K562 (cell line): ENCODE measurements at regions not wholly inside any gene's neighbourhood (a gene's known extent, or its start where the extent isn't known, plus 50 kb on each side); places are given as distances from the start of the nearest gene placed in this dataset.

ENCODE experiments used
- MGA ChIP-seq: fragments of 450-650 bp; IDR thresholded peaks from 2 replicates; pipeline ENCODE4 v1.6.1; 2016; ENCODE audit warnings: mild to moderate bottlenecking, moderate library complexity
- PKNOX1 ChIP-seq: fragments of 450-650 bp; IDR thresholded peaks from 2 replicates; pipeline ENCODE4 v1.6.1; 2016
- PTRF ChIP-seq: fragments of 450-650 bp; IDR thresholded peaks from 2 replicates; pipeline ENCODE4 v1.6.1; 2016; ENCODE audit warnings: mild to moderate bottlenecking, missing genetic modification characterization, missing compliant biosample characterization
- SMARCB1 ChIP-seq: IDR thresholded peaks from 2 replicates; pipeline ENCODE4 v1.6.1; 2011; ENCODE audit warnings: improper control_type of control experiment, low read depth; ENCODE audit not compliant: insufficient read length
- SNRNP70 ChIP-seq: fragments of 200-400 bp; formaldehyde crosslinking; optimal IDR thresholded peaks from 2 replicates; pipeline ENCODE3; 2017; ENCODE audit warnings: low read depth, low read length
- ZNF143 ChIP-seq: sonication (generic); formaldehyde crosslinking; IDR thresholded peaks from 2 replicates; pipeline ENCODE4 v1.9.0; 2022; ENCODE audit warnings: mild to moderate bottlenecking, missing genetic modification reagents

GRCh38 chr13:53873558-53873957 is 844.9 kb downstream of the OLFM4 start (continued):
- TF ChIP-seq MGA: no peak
- no peak for TF ChIP-seq PKNOX1
- TF ChIP-seq SMARCB1: no peak
- no peak for TF ChIP-seq SNRNP70
- TF ChIP-seq ZNF143 (CRISPR knock-in tag): no peak
- TF ChIP-seq PTRF (tag): no peak
